ENCODE measurements at regions not wholly inside any gene's neighbourhood (a gene's known extent, or its start where the extent isn't known, plus 50 kb on each side); places are given as distances from the start of the nearest gene placed in this dataset.
"Not testable (repeated sequence)": the region's sequence is repeated elsewhere in the genome, so short reads cannot be mapped to it uniquely, and the experiment has no call there.

DNA sequence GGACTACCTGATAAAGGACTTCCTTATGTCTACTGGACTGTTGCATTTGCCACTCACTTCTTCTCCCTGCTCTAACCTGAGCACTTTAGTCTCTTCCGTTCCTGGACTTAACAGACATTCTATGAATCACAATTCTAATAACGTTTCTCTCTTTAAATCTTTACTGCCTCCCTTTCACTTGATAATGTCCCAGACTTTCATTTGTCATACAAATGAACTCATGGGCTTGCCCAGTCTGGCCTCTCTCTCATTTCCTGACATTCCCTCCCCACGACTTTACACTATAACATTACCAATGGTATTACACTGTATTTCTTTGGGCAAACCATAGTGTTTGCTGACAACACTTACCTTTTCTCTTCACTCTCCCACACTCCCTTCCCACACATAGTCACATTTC is 540.7 kb upstream of the TMEFF2 start:
- Mint-ChIP-seq H3K36me3 (ENCODE audit: low read depth) (no peaks in the 10 kb centered on the region), H3K4me3 (no peak overlapping the region), H3K4me1 (no peaks in the 10 kb centered on the region), H3K27me3 (no peaks in the 10 kb centered on the region), H3K27ac (no peak overlapping the region)
- H3K9me3 ChIP-seq (ENCODE audit: control insufficient read depth, low read length, poor library complexity, severe bottlenecking) = no peaks in the 10 kb centered on the region
- DNase-seq (no peak), ATAC-seq (no peak)

DNA sequence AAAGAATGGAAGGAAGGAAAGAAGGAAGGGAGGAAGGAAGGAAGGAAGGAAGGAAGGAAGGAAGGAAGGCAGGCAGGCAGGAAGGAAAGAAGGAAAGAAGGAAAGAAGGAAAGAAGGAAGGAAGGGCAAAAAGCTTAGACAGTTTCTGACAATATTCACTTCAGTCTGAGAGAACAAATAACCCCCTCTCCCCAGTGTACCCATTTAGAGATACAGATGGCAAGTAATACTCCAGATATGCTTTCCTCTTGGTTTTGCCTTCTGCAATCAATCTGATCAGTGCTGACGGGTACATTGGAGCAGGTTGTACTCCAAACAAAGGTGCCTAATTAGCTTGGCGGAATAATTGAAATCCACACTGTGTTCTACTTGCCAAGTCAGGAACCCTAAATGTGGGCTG is 534.6 kb upstream of the TMEFF2 start:
- ATAC-seq (no peak), DNase-seq (no peak)
- Mint-ChIP-seq H3K4me3 (no peak overlapping the region), H3K27ac (no peak overlapping the region), H3K4me1 (no peaks in the 10 kb centered on the region), H3K36me3 (ENCODE audit: low read depth) (no peaks in the 10 kb centered on the region), H3K27me3 (peaks cover 5% of the 10 kb centered on the region)
- H3K9me3 ChIP-seq (ENCODE audit: control insufficient read depth, low read length, poor library complexity, severe bottlenecking) = no peaks in the 10 kb centered on the region

DNA sequence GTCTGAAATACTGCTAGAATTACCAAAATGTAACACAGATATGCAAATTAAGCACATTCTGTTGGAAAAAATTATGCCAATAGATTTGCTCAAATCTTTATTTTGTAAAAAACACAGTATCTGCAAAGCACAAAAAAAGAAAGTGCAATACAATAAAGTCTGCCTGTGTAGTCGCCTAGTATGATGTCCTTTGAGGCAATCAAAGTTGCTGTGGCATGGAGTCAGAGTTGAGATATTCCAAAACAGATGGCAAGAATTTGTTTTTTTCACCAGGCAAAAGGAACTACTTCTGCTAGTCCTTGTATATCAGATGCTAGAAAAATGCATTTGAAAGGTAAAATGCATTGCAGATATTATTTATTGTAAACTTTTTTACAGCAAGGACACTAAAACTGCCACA is 531.3 kb upstream of the TMEFF2 start:
- Mint-ChIP-seq H3K4me1 (no peaks in the 10 kb centered on the region), H3K27ac (no peak overlapping the region), H3K4me3 (no peak overlapping the region), H3K27me3 (peaks cover 5% of the 10 kb centered on the region), H3K36me3 (ENCODE audit: low read depth) (no peaks in the 10 kb centered on the region)
- H3K9me3 ChIP-seq (ENCODE audit: control insufficient read depth, low read length, poor library complexity, severe bottlenecking) = no peaks in the 10 kb centered on the region
- no peak for DNase-seq
- no peak for ATAC-seq

- no peak overlapping the region for H3K27ac Mint-ChIP-seq
- H3K36me3 Mint-ChIP-seq (ENCODE audit: low read depth) = no peaks in the 10 kb centered on the region
- ATAC-seq (no peak), DNase-seq (no peak)
- no peak overlapping the region for H3K4me3 Mint-ChIP-seq
- no peaks in the 10 kb centered on the region for H3K4me1 Mint-ChIP-seq
- H3K27me3 Mint-ChIP-seq = no peaks in the 10 kb centered on the region
- no peaks in the 10 kb centered on the region for H3K9me3 ChIP-seq (ENCODE audit: control insufficient read depth, low read length, poor library complexity, severe bottlenecking)
Observed at GRCh38 chr2:192719629-192720028, 524.9 kb upstream of the TMEFF2 start.

GRCh38 chr2:192718340-192718739 is 523.6 kb upstream of the TMEFF2 start:
- DNase-seq (no peak), ATAC-seq (no peak)
- H3K9me3 ChIP-seq (ENCODE audit: control insufficient read depth, low read length, poor library complexity, severe bottlenecking) = no peaks in the 10 kb centered on the region
- H3K36me3 Mint-ChIP-seq (ENCODE audit: low read depth) = no peaks in the 10 kb centered on the region
- no peaks in the 10 kb centered on the region for H3K27me3 Mint-ChIP-seq
- H3K4me1 Mint-ChIP-seq = no peaks in the 10 kb centered on the region
- no peak overlapping the region for H3K4me3 Mint-ChIP-seq
- no peak overlapping the region for H3K27ac Mint-ChIP-seq

GRCh38 chr2:192700934-192701333 is 506.2 kb upstream of the TMEFF2 start:
- H3K36me3 Mint-ChIP-seq (ENCODE audit: low read depth) = no peaks in the 10 kb centered on the region
- ATAC-seq = no peak
- no peaks in the 10 kb centered on the region for H3K9me3 ChIP-seq (ENCODE audit: control insufficient read depth, low read length, poor library complexity, severe bottlenecking)
- no peak overlapping the region for H3K27ac Mint-ChIP-seq
- no peaks in the 10 kb centered on the region for H3K4me1 Mint-ChIP-seq
- no peak overlapping the region for H3K4me3 Mint-ChIP-seq
- no peak for DNase-seq
- H3K27me3 Mint-ChIP-seq = no peaks in the 10 kb centered on the region

DNA sequence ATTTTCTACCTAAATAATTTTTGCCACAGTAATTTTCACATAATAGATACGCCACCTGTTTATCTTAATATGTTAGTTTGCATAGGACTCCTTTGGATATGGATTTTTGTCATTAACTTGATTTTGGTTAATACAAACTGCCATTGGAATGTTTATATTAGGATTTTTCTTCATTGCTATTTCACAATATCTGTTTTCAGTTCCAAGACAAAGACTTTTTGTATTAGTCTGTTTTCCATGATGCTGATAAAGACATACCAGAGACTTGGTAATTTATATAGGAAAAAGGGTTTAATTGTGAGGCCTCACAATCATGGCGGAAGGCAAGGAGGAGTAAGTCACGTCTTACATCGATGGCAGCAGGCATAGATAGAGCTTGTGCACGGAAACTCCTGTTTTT is 503.1 kb upstream of the TMEFF2 start:
- no peak overlapping the region for H3K27ac Mint-ChIP-seq

DNA sequence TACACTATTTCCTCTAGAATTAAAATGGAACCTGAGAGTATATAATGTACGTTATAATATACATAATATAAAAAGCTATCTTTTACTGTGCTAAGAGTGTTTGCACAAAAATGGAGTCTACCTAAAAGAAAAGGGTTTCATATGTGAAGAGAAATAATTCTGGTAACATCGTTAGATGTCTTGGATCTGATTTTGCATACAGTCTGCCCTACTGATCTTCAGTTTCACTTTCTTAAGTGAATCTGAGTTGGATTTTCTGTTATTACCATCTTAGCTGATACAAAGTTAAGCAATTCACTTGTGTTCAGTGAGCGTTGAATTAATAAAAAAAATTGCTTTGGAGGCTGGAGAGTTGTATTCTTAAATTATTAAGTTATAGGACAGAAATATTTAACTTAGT is 502.1 kb upstream of the TMEFF2 start:
- no peaks in the 10 kb centered on the region for H3K27me3 Mint-ChIP-seq
- ATAC-seq (no peak), DNase-seq (no peak)
- no peaks in the 10 kb centered on the region for H3K4me1 Mint-ChIP-seq
- no peak overlapping the region for H3K27ac Mint-ChIP-seq
- H3K4me3 Mint-ChIP-seq = no peak overlapping the region
- H3K9me3 ChIP-seq (ENCODE audit: control insufficient read depth, low read length, poor library complexity, severe bottlenecking) = no peaks in the 10 kb centered on the region
- H3K36me3 Mint-ChIP-seq (ENCODE audit: low read depth) = no peaks in the 10 kb centered on the region

More for the DNA sequence above, 503.1 kb upstream of the TMEFF2 start:
- no peaks in the 10 kb centered on the region for H3K27me3 Mint-ChIP-seq
- H3K4me1 Mint-ChIP-seq = no peaks in the 10 kb centered on the region
- no peaks in the 10 kb centered on the region for H3K36me3 Mint-ChIP-seq (ENCODE audit: low read depth)
- no peaks in the 10 kb centered on the region for H3K9me3 ChIP-seq (ENCODE audit: control insufficient read depth, low read length, poor library complexity, severe bottlenecking)
- DNase-seq (no peak), ATAC-seq (no peak)
- H3K4me3 Mint-ChIP-seq = no peak overlapping the region

DNA sequence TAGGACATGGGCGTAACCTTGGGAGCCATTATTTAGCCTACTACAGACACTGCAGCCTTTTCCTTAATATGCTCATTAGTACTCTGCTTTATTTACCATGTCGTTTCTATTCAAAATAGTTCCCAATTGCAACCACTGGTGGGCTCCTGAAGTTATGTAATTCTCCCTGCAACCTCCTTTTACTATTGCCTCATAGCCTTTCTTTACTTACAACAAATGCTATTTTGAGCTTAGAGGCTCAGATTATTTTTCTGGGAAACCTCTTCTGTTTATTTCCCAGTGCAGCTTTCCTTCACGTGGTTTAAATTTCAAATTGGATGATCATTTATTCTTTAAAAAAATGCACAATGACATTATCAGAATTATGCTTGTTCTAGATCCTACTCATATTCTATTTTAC is 492.3 kb upstream of the TMEFF2 start:
- no peaks in the 10 kb centered on the region for H3K9me3 ChIP-seq (ENCODE audit: control insufficient read depth, low read length, poor library complexity, severe bottlenecking)
- ATAC-seq (no peak), DNase-seq (no peak)
- no peak overlapping the region for H3K4me3 Mint-ChIP-seq
- H3K4me1 Mint-ChIP-seq = no peaks in the 10 kb centered on the region
- no peaks in the 10 kb centered on the region for H3K27me3 Mint-ChIP-seq
- H3K27ac Mint-ChIP-seq = no peak overlapping the region
- no peaks in the 10 kb centered on the region for H3K36me3 Mint-ChIP-seq (ENCODE audit: low read depth)

DNA sequence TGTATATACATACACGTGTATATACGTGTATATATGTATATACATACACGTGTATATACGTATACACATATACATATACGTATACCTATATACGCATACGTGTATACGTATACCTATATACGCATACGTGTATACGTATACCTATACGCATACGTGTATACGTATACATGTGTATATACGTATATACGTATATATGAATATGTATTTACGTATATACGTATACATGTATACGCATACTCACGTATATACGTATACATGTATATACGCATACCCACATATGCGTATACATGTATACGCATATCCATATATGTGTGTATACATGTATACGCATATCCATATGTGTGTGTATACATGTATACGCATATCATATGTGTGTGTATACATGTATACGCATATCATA is 487.8 kb upstream of the TMEFF2 start:
- not testable (repeated sequence) for H3K27me3 Mint-ChIP-seq; H3K9me3 ChIP-seq (ENCODE audit: control insufficient read depth, low read length, poor library complexity, severe bottlenecking); H3K36me3 Mint-ChIP-seq (ENCODE audit: low read depth); H3K4me1 Mint-ChIP-seq; H3K4me3 Mint-ChIP-seq; ATAC-seq; H3K27ac Mint-ChIP-seq; DNase-seq

DNA sequence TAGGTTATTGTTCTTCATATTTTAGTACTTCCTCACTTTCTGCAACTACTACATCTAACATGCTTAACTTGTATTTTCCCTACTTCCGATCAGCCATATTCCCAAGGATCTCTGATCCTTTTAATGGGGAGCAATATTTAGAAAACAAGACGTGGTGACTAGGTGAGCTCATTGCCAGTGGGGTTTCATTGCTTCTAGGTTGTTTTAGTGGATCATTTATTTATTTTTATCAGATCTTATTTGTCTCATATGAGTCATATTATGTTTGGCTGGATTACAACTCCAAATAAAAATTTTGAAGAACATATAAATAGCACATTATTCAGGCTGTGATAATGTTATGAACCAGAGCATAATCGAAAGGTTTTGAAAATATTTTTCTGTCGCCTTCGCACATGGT is 480.9 kb upstream of the TMEFF2 start:
- Mint-ChIP-seq H3K4me3 (no peak overlapping the region), H3K27me3 (no peaks in the 10 kb centered on the region), H3K36me3 (ENCODE audit: low read depth) (no peaks in the 10 kb centered on the region), H3K4me1 (no peaks in the 10 kb centered on the region), H3K27ac (no peak overlapping the region)
- no peaks in the 10 kb centered on the region for H3K9me3 ChIP-seq (ENCODE audit: control insufficient read depth, low read length, poor library complexity, severe bottlenecking)
- DNase-seq (no peak), ATAC-seq (no peak)

- no peaks in the 10 kb centered on the region for H3K36me3 Mint-ChIP-seq (ENCODE audit: low read depth)
- H3K27ac Mint-ChIP-seq = no peak overlapping the region
- no peak overlapping the region for H3K4me3 Mint-ChIP-seq
- peaks cover 3% of the 10 kb centered on the region for H3K4me1 Mint-ChIP-seq
- DNase-seq (no peak), ATAC-seq (no peak)
- no peaks in the 10 kb centered on the region for H3K9me3 ChIP-seq (ENCODE audit: control insufficient read depth, low read length, poor library complexity, severe bottlenecking)
- no peaks in the 10 kb centered on the region for H3K27me3 Mint-ChIP-seq
Observed at GRCh38 chr2:192669505-192670091, 474.9 kb upstream of the TMEFF2 start.

DNA sequence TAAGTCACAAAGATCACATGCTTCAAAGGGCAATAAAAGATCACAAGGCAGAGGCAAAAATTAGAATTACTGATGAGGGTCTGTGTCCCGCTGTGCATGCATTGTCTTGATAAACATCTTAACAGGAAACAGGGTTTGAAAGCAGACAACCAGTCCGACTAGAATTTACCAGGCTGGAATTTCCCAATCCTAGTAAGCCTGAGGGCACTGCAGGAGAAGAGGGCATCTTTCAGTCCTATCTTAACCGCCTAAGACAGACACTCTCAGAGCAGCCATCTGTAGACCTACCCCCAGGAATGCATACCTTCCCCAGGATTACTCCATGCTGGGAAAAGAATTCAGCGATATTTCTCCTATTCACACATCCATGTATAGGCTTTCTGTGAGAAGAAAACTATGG is 465.8 kb upstream of the TMEFF2 start:
- not testable (repeated sequence) for H3K27ac Mint-ChIP-seq; H3K27me3 Mint-ChIP-seq; ATAC-seq; H3K36me3 Mint-ChIP-seq (ENCODE audit: low read depth); H3K4me1 Mint-ChIP-seq; DNase-seq; H3K9me3 ChIP-seq (ENCODE audit: control insufficient read depth, low read length, poor library complexity, severe bottlenecking); H3K4me3 Mint-ChIP-seq

DNA sequence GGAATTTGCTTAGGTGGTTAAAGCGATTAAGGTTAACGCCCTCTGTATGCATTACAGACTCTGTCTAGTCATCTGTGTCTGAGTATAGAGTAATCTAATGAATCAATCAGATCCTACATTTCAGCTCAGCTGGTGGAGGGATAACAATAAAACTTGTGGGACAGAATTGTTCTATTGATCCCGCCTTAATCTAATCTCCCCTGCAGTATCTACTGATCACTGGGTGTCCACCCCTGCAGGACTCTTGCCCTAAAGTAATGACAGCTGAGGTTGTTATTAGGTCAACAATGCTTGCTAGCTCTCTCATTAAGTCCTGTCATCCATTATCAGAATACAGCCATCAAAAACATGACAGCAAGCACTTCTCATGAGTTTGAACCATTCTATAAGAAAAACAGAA is 462.6 kb upstream of the TMEFF2 start:
- Mint-ChIP-seq H3K36me3 (ENCODE audit: low read depth) (no peaks in the 10 kb centered on the region), H3K27ac (no peak overlapping the region), H3K4me1 (no peaks in the 10 kb centered on the region), H3K4me3 (no peak overlapping the region), H3K27me3 (no peaks in the 10 kb centered on the region)
- no peak for ATAC-seq
- DNase-seq = no peak
- H3K9me3 ChIP-seq (ENCODE audit: control insufficient read depth, low read length, poor library complexity, severe bottlenecking) = no peaks in the 10 kb centered on the region
